Right atrium auricular region (tissue), 2 donors: ENCODE measurements at regions not wholly inside any gene's neighbourhood (a gene's known extent, or its start where the extent isn't known, plus 50 kb on each side); places are given as distances from the start of the nearest gene placed in this dataset.

Source experiments
- DNase-seq: peaks from one replicate; pipeline ENCODE4 v3.0.0-alpha.2; 2019; ENCODE audit warnings: low spot score
- H3K27ac ChIP-seq, 2 donors: fragments of 200-600 bp; sonication (generic); 1 replicate in 1 of 2; 2 replicates in 1 of 2; pipeline ENCODE4 v1.5.1; 2016 to 2019
- H3K27me3 ChIP-seq, 2 donors: fragments of 200-600 bp; sonication (generic); one replicate each; pipeline versions ENCODE4 v1.5.1 to v1.6.0; 2017 to 2019
- H3K36me3 ChIP-seq: fragments of 200-600 bp; sonication (generic); one replicate; pipeline ENCODE4 v1.5.1; 2016
- H3K4me1 ChIP-seq, 2 donors: fragments of 200-600 bp; sonication (generic); one replicate each; pipeline versions ENCODE4 v1.5.1 to v1.6.0; 2017 to 2019
- H3K4me3 ChIP-seq, 2 donors: fragments of 200-600 bp; sonication (generic); 1 replicate in 1 of 2; 2 replicates in 1 of 2; pipeline ENCODE4 v1.5.1; 2017 to 2019; ENCODE audit warnings: mild to moderate bottlenecking in 1 of 2, moderate library complexity in 1 of 2
- H3K9me3 ChIP-seq, 2 donors: fragments of 200-600 bp; sonication (generic); one replicate each; pipeline ENCODE4 v1.5.1; 2019
- TF ChIP-seq, protein P1 (sequence below), 2 donors: fragments of 200-600 bp; sonication (generic); IDR thresholded peaks; one replicate each; pipeline ENCODE4 v1.5.1; 2019; ENCODE audit warnings: antibody characterized with exemption in 2 of 2

DNA sequence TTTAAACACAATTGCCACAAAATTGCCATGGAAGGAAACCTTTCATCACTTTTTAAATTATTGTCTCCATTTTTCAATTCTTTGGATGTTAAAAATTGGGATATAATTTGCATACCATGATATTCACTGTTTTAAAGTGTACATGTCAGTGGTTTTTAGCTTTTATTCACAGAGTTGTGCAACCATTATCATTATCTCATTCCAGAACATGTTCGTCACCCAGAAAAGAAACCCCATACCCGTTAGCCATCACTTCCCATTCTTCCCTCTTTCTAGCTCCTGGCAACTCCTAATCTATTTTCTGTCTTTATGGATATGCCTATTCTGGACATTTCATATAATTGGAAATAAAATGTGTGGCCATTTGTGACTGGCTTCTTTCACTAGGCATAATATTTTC is 260.3 kb upstream of the FERD3L start:
- H3K9me3 ChIP-seq: no peaks in the 10 kb centered on the region
- no peaks in the 10 kb centered on the region for H3K27me3 ChIP-seq
- no peak overlapping the region for H3K27ac ChIP-seq
- TF ChIP-seq, protein P1, sequence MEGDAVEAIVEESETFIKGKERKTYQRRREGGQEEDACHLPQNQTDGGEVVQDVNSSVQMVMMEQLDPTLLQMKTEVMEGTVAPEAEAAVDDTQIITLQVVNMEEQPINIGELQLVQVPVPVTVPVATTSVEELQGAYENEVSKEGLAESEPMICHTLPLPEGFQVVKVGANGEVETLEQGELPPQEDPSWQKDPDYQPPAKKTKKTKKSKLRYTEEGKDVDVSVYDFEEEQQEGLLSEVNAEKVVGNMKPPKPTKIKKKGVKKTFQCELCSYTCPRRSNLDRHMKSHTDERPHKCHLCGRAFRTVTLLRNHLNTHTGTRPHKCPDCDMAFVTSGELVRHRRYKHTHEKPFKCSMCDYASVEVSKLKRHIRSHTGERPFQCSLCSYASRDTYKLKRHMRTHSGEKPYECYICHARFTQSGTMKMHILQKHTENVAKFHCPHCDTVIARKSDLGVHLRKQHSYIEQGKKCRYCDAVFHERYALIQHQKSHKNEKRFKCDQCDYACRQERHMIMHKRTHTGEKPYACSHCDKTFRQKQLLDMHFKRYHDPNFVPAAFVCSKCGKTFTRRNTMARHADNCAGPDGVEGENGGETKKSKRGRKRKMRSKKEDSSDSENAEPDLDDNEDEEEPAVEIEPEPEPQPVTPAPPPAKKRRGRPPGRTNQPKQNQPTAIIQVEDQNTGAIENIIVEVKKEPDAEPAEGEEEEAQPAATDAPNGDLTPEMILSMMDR (IDR thresholded peaks at IDR 0.05): no peak
- no peak for DNase-seq
- H3K4me1 ChIP-seq: no peaks in the 10 kb centered on the region
- no peaks in the 10 kb centered on the region for H3K36me3 ChIP-seq
- no peak overlapping the region for H3K4me3 ChIP-seq

DNA sequence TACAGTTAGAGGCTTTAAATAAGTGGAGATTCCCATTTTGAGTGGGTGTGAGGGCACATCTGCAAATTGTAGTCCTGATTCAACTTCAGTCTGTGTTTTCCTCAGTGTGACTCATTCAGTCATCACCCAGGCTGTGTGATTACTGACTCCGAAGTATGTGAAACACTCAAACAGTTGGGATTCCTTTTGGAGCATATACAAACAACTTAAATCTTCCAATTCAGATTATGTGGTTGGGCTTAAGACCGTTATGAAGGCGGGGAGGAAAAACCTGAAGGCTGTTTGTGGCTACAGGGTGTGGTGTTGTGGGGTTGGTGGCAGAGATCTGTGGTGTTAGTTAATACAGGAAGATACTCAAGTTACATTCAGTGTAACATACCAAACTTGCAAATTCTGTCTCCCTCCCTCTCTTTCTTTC is 259.7 kb upstream of the FERD3L start:
- no peak for DNase-seq
- no peaks in the 10 kb centered on the region for H3K4me1 ChIP-seq
- H3K36me3 ChIP-seq: no peaks in the 10 kb centered on the region
- H3K9me3 ChIP-seq: no peaks in the 10 kb centered on the region
- no peaks in the 10 kb centered on the region for H3K27me3 ChIP-seq
- H3K27ac ChIP-seq: no peak overlapping the region
- no peak overlapping the region for H3K4me3 ChIP-seq
- TF ChIP-seq, protein P1 (IDR thresholded peaks at IDR 0.05): no peak

- H3K4me1 ChIP-seq: no peaks in the 10 kb centered on the region
- no peak overlapping the region for H3K4me3 ChIP-seq
- no peak overlapping the region for H3K27ac ChIP-seq
- H3K27me3 ChIP-seq: no peaks in the 10 kb centered on the region
- H3K9me3 ChIP-seq: no peaks in the 10 kb centered on the region
- TF ChIP-seq, protein P1 (IDR thresholded peaks at IDR 0.05): no peak
- H3K36me3 ChIP-seq: no peaks in the 10 kb centered on the region
- no peak for DNase-seq
Measured at GRCh38 chr7:19403691-19404090, 258.5 kb upstream of the FERD3L start.

GRCh38 chr7:19401461-19401860 is 256.2 kb upstream of the FERD3L start:
- Histone ChIP-seq H3K9me3 (no peaks in the 10 kb centered on the region), H3K27ac (no peak overlapping the region), H3K4me1 (no peaks in the 10 kb centered on the region), H3K36me3 (no peaks in the 10 kb centered on the region), H3K27me3 (no peaks in the 10 kb centered on the region), H3K4me3 (no peak overlapping the region)
- DNase-seq: no peak
- TF ChIP-seq, protein P1 (IDR thresholded peaks at IDR 0.05): no peak

GRCh38 chr7:19400758-19401254 is 255.6 kb upstream of the FERD3L start:
- no peak for DNase-seq
- Histone ChIP-seq H3K36me3 (no peaks in the 10 kb centered on the region), H3K4me3 (no peak overlapping the region), H3K27me3 (no peaks in the 10 kb centered on the region), H3K4me1 (no peaks in the 10 kb centered on the region), H3K27ac (no peak overlapping the region), H3K9me3 (no peaks in the 10 kb centered on the region)
- TF ChIP-seq, protein P1 (IDR thresholded peaks at IDR 0.05): no peak

- H3K9me3 ChIP-seq: no peaks in the 10 kb centered on the region
- H3K27ac ChIP-seq: no peak overlapping the region
- TF ChIP-seq, protein P1 (IDR thresholded peaks at IDR 0.05): no peak
- no peak for DNase-seq
- H3K27me3 ChIP-seq: no peaks in the 10 kb centered on the region
- H3K36me3 ChIP-seq: no peaks in the 10 kb centered on the region
- H3K4me3 ChIP-seq: no peak overlapping the region
- no peaks in the 10 kb centered on the region for H3K4me1 ChIP-seq
Measured at GRCh38 chr7:19397911-19398310, 252.7 kb upstream of the FERD3L start.
